Keratinocyte (primary cell): ENCODE measurements at regions not wholly inside any gene's neighbourhood (a gene's known extent, or its start where the extent isn't known, plus 50 kb on each side); places are given as distances from the start of the nearest gene placed in this dataset.

Source experiments
- CTCF ChIP-seq, 3 experiments: IDR thresholded peaks in 1 of 3; conservative IDR thresholded peaks in 1 of 3; optimal IDR thresholded peaks in 1 of 3; 2 replicates in 2 of 3; 3 replicates in 1 of 3; pipeline versions ENCODE3 to v1.5.1; 2011; ENCODE audit warnings: low read length in 3 of 3, mild to moderate bottlenecking in 3 of 3, moderate library complexity in 2 of 3, control low read depth in 1 of 3, inconsistent platforms in 1 of 3; ENCODE audit not compliant: insufficient read depth in 2 of 3; ENCODE audit errors: extremely low read depth in 1 of 3
- EZH2 ChIP-seq: IDR thresholded peaks from one replicate; pipeline ENCODE4 v1.6.1; 2012; ENCODE audit warnings: inconsistent platforms, mild to moderate bottlenecking, low read length, moderate library complexity

GRCh38 chr9:95383185-95383676, 65.7 kb upstream of the FANCC start:
- TF ChIP-seq CTCF (optimal IDR thresholded peaks at IDR 0.05 in 1 of 3, IDR thresholded peaks at IDR 0.05 in 1 of 3, conservative IDR thresholded peaks at IDR 0.05 in 1 of 3; ENCODE audit: extremely low read depth in 1 of 3, insufficient read depth in 2 of 3, low read length in 3 of 3) (no peak), EZH2 (no peak)
